Peyer's patch (tissue), 4 donors: ENCODE measurements at regions not wholly inside any gene's neighbourhood (a gene's known extent, or its start where the extent isn't known, plus 50 kb on each side); places are given as distances from the start of the nearest gene placed in this dataset.
"Not testable (repeated sequence)": the region's sequence is repeated elsewhere in the genome, so short reads cannot be mapped to it uniquely, and the experiment has no call there.

ENCODE experiments used
- DNase-seq, 3 donors: peaks; one replicate each; pipeline ENCODE4 v3.0.0-alpha.2; 2017 to 2019
- H3K27ac ChIP-seq, 4 donors: fragments of 200-600 bp; sonication (generic); one replicate each; pipeline ENCODE4 v1.5.1; 2016 to 2019
- H3K27me3 ChIP-seq, 2 donors: fragments of 200-600 bp; sonication (generic); one replicate each; pipeline ENCODE4 v1.5.1; 2019
- H3K36me3 ChIP-seq, 3 donors: fragments of 200-600 bp; sonication (generic); one replicate each; pipeline ENCODE4 v1.5.1; 2016 to 2019
- H3K4me1 ChIP-seq, 4 donors: fragments of 200-600 bp; sonication (generic); one replicate each; pipeline ENCODE4 v1.5.1; 2016 to 2019
- H3K4me3 ChIP-seq, 4 donors: fragments of 200-600 bp; sonication (generic); 1 replicate in 3 of 4; 2 replicates in 1 of 4; pipeline ENCODE4 v1.5.1; 2016 to 2019; ENCODE audit warnings: mild to moderate bottlenecking in 1 of 4
- H3K9me3 ChIP-seq, 4 donors: fragments of 200-600 bp; sonication (generic); one replicate each; pipeline ENCODE4 v1.5.1; 2016 to 2019; ENCODE audit warnings: mild to moderate bottlenecking in 1 of 4
- small RNA-seq, 2 donors: library from RNA; depleted of rRNA; stranded (forward); fragments of <200 nt; gene quantifications; one replicate each; pipeline ENCODE3, GENCODE V24; 2016

DNA sequence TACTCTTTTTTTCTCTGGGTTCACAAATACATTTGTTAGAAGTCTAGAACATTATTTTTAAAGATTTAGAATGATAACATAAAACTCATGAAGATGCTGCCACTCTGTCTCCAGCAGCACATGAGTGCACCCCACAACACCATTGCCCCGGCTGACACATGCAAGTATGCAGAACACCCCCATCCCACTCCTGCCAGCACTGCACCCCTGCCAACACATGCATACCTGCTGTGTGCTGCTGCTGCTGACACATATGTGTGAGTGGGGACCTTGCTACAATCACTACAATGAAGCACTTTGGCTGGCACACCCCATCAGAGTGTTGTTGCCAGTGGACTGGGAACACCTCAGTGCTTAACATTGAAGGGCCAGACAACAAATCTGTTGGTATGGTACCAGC lies 2953.6 kb upstream of the TEKT4 start:
- not testable (repeated sequence) for H3K27ac ChIP-seq, DNase-seq, H3K4me1 ChIP-seq

More for the DNA sequence above, 2953.6 kb upstream of the TEKT4 start:
- H3K4me3 ChIP-seq, H3K36me3 ChIP-seq, H3K27me3 ChIP-seq, H3K9me3 ChIP-seq: not testable (repeated sequence)

Small RNAs in the stretch of these regions (small RNA-seq; reads per million reads assigned to genes)
- 0 reads per million in 2 donors for gene AC127391.1
